SU-DHL-6 (cell line): ENCODE measurements at regions not wholly inside any gene's neighbourhood (a gene's known extent, or its start where the extent isn't known, plus 50 kb on each side); places are given as distances from the start of the nearest gene placed in this dataset.

Experiments
- H2AFZ ChIP-seq: fragments of 200-600 bp; sonication (generic); 2 replicates; pipeline ENCODE4 v1.6.1; 2014; ENCODE audit warnings: low read depth, mild to moderate bottlenecking, moderate library complexity, mixed read lengths, antibody characterized with exemption, low read length; ENCODE audit not compliant: severe bottlenecking
- H3F3A ChIP-seq: fragments of 200-600 bp; shearing (Covaris generic); 2 replicates; pipeline ENCODE4 v1.6.0; 2016; ENCODE audit warnings: antibody characterized with exemption, mild to moderate bottlenecking; ENCODE audit not compliant: insufficient read depth
- H3K27ac ChIP-seq: fragments of 200-600 bp; sonication (generic); 2 replicates; pipeline ENCODE4 v1.5.1; 2016; ENCODE audit warnings: low read depth, mild to moderate bottlenecking, low read length, moderate library complexity, mixed read lengths
- H3K27me3 ChIP-seq: fragments of 200-600 bp; sonication (generic), shearing (Covaris generic); 2 replicates; pipeline ENCODE4 v1.6.0; 2014; ENCODE audit warnings: mild to moderate bottlenecking, low read length
- H3K36me3 ChIP-seq: fragments of 200-600 bp; sonication (generic); 2 replicates; pipeline ENCODE4 v1.6.1; 2014; ENCODE audit warnings: mild to moderate bottlenecking, low read length, mixed read lengths
- H3K4me2 ChIP-seq: fragments of 300-600, 200-600 bp; shearing (Covaris generic), sonication (generic); 2 replicates; pipeline ENCODE4 v1.6.0; 2014; ENCODE audit warnings: low read length, low read depth, mild to moderate bottlenecking; ENCODE audit not compliant: poor library complexity, severe bottlenecking
- H3K4me3 ChIP-seq: fragments of 200-600 bp; sonication (generic); 2 replicates; pipeline ENCODE4 v1.5.1; 2014; ENCODE audit warnings: antibody characterized with exemption, low read length, mild to moderate bottlenecking, mixed read lengths; ENCODE audit not compliant: insufficient read depth, poor library complexity, severe bottlenecking
- H3K79me2 ChIP-seq: fragments of 200-600 bp; sonication (generic); 2 replicates; pipeline ENCODE4 v1.6.1; 2014; ENCODE audit warnings: mild to moderate bottlenecking, low read length, moderate library complexity; ENCODE audit not compliant: insufficient read depth
- H3K9ac ChIP-seq: fragments of 200-600 bp; sonication (generic); 2 replicates; pipeline ENCODE4 v1.7.0; 2014; ENCODE audit warnings: mild to moderate bottlenecking, low read length
- H3K9me2 ChIP-seq: fragments of 200-600 bp; sonication (generic); replicated peaks from 2 replicates; pipeline ENCODE4 v1.6.1; 2014; ENCODE audit warnings: low read length; ENCODE audit not compliant: insufficient read depth
- H3K9me3 ChIP-seq: fragments of 200-600 bp; sonication (generic); 2 replicates; pipeline ENCODE4 v1.6.1; 2014; ENCODE audit warnings: low read length, mixed read lengths; ENCODE audit not compliant: insufficient read depth
- H4K20me1 ChIP-seq: fragments of 200-600 bp; sonication (generic); 2 replicates; pipeline ENCODE4 v1.6.1; 2014; ENCODE audit warnings: low read depth, mild to moderate bottlenecking, antibody characterized with exemption, low read length, moderate library complexity, mixed read lengths
- EZH2phosphoT487 ChIP-seq: fragments of 200-600 bp; sonication (generic), shearing (Covaris generic); conservative IDR thresholded peaks from 2 replicates; pipeline ENCODE4 v1.6.1; 2018; ENCODE audit warnings: mild to moderate bottlenecking, antibody characterized with exemption, low read length, moderate library complexity, mixed read lengths
- TF ChIP-seq, protein P1 (sequence below): fragments of 200-600 bp; sonication (generic); IDR thresholded peaks from one replicate; pipeline ENCODE4 v1.5.1; 2017; ENCODE audit warnings: antibody characterized with exemption, mild to moderate bottlenecking, low read length, moderate library complexity; ENCODE audit not compliant: insufficient read depth, poor library complexity, severe bottlenecking

GRCh38 chr4:59570860-59571476 is 1629.2 kb upstream of the ADGRL3 start:
- no peak overlapping the region for H3K4me3 ChIP-seq

DNA sequence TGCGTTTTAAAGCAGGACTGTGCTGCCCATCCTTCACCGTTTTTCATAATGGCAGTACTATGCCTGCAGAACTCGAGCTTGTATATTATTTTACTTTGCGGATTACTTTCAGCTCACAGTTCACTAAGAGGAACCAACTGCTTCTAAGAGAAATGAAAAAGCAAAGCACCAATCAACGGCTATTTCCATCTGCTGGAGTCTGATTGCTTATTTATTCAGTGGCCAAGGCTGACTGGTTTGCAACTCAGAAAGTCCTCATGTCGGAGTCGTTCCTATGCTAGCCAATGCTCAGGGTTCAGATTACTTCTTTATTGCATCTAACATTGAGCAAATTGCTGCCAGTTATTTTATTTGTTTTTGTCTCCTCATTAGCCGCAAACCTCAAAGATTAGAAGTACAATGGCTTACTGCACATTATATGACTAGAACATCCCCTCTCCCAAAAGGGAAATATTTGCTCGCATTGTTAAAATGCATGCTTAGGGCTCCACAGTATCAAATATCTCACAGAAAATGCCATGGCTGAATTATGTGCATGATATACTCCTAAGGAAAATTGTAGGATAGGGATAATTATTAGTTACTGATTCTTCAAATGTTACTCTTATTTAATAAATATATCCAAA is 1628.2 kb upstream of the ADGRL3 start:
- Histone ChIP-seq H3K9me2 (no peaks in the 10 kb centered on the region), H3K36me3 (no peaks in the 10 kb centered on the region), H3K9me3 (no peaks in the 10 kb centered on the region), H3K79me2 (no peaks in the 10 kb centered on the region), H2AFZ (no peak overlapping the region), H3K27ac (no peak overlapping the region), H3K4me2 (no peak overlapping the region), H3K4me3 (no peak overlapping the region), H3F3A (no peaks in the 10 kb centered on the region), H4K20me1 (no peaks in the 10 kb centered on the region), H3K9ac (no peak overlapping the region), H3K27me3 (no peaks in the 10 kb centered on the region)
- TF ChIP-seq, protein P1, sequence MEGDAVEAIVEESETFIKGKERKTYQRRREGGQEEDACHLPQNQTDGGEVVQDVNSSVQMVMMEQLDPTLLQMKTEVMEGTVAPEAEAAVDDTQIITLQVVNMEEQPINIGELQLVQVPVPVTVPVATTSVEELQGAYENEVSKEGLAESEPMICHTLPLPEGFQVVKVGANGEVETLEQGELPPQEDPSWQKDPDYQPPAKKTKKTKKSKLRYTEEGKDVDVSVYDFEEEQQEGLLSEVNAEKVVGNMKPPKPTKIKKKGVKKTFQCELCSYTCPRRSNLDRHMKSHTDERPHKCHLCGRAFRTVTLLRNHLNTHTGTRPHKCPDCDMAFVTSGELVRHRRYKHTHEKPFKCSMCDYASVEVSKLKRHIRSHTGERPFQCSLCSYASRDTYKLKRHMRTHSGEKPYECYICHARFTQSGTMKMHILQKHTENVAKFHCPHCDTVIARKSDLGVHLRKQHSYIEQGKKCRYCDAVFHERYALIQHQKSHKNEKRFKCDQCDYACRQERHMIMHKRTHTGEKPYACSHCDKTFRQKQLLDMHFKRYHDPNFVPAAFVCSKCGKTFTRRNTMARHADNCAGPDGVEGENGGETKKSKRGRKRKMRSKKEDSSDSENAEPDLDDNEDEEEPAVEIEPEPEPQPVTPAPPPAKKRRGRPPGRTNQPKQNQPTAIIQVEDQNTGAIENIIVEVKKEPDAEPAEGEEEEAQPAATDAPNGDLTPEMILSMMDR, result no peak
- TF ChIP-seq EZH2phosphoT487, result no peak

More at GRCh38 chr4:59570860-59571476, 1629.2 kb upstream of the ADGRL3 start:
- no peaks in the 10 kb centered on the region for H3F3A ChIP-seq
- no peak overlapping the region for H3K9ac ChIP-seq
- H3K79me2 ChIP-seq, result no peaks in the 10 kb centered on the region
- H3K4me2 ChIP-seq, result peak overlapping the region; percentile 7
- H3K27me3 ChIP-seq, result no peaks in the 10 kb centered on the region
- H3K27ac ChIP-seq, result no peak overlapping the region
- no peaks in the 10 kb centered on the region for H3K9me3 ChIP-seq
- H3K36me3 ChIP-seq, result no peaks in the 10 kb centered on the region
- no peak overlapping the region for H2AFZ ChIP-seq
- TF ChIP-seq EZH2phosphoT487, result no peak
- TF ChIP-seq, protein P1, result no peak
- H3K9me2 ChIP-seq, result no peaks in the 10 kb centered on the region
- H4K20me1 ChIP-seq, result no peaks in the 10 kb centered on the region

DNA sequence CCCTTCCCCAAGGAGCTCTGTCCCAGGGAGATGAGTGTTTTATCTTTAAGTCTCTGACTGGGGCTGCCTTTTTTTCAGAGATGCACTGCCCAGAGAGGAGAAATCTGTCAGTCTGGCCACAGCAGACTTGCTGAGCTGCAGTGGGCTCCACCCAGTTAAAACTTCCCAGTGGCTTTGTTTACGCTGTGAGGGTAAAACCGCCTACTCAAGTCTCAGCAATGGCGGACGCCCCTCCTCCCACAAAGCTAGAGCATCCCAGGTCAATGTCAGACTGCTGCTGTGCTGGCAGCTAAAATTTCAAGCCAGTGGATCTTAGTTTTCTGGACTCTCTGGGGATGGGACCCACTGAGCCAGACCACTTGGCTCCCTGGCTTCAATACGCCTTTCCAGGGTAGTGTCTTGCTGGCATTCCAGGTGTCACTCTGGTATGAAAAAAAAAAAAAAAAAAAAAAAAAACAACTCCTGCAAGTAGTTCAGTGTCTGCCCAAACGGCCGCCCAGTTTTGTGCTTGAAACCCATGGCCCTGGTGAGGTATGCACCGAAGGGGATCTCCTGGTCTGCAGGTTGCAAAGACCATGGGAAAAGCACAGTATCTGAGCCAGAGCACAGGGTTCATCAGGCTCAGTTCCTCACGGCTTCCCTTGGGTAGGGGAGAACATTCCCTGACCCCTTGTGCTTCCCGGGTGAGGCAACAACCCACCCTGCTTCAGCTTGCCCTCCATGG is 1616.1 kb upstream of the ADGRL3 start:
- H2AFZ ChIP-seq, result no peak overlapping the region
- H3K27ac ChIP-seq, result no peak overlapping the region
- no peaks in the 10 kb centered on the region for H3K9me2 ChIP-seq
- no peak overlapping the region for H3K9ac ChIP-seq
- H3K4me2 ChIP-seq, result no peak overlapping the region
- no peaks in the 10 kb centered on the region for H4K20me1 ChIP-seq
- TF ChIP-seq, protein P1, result no peak
- TF ChIP-seq EZH2phosphoT487, result no peak
- H3K79me2 ChIP-seq, result no peaks in the 10 kb centered on the region
- H3K9me3 ChIP-seq, result no peaks in the 10 kb centered on the region
- no peaks in the 10 kb centered on the region for H3F3A ChIP-seq
- no peak overlapping the region for H3K4me3 ChIP-seq
- H3K27me3 ChIP-seq, result no peaks in the 10 kb centered on the region
- no peaks in the 10 kb centered on the region for H3K36me3 ChIP-seq
